Activated gamma-delta T cell treated with anti-CD3 and anti-CD28 coated beads, Interleukin-2, amount 50 U/mL, for 16 hours (primary cell): ENCODE measurements at regions not wholly inside any gene's neighbourhood (a gene's known extent, or its start where the extent isn't known, plus 50 kb on each side); places are given as distances from the start of the nearest gene placed in this dataset.

Source experiments
- DNase-seq: peaks from one replicate; pipeline ENCODE4 v3.0.0-alpha.2; 2020; ENCODE audit warnings: low read depth

DNA sequence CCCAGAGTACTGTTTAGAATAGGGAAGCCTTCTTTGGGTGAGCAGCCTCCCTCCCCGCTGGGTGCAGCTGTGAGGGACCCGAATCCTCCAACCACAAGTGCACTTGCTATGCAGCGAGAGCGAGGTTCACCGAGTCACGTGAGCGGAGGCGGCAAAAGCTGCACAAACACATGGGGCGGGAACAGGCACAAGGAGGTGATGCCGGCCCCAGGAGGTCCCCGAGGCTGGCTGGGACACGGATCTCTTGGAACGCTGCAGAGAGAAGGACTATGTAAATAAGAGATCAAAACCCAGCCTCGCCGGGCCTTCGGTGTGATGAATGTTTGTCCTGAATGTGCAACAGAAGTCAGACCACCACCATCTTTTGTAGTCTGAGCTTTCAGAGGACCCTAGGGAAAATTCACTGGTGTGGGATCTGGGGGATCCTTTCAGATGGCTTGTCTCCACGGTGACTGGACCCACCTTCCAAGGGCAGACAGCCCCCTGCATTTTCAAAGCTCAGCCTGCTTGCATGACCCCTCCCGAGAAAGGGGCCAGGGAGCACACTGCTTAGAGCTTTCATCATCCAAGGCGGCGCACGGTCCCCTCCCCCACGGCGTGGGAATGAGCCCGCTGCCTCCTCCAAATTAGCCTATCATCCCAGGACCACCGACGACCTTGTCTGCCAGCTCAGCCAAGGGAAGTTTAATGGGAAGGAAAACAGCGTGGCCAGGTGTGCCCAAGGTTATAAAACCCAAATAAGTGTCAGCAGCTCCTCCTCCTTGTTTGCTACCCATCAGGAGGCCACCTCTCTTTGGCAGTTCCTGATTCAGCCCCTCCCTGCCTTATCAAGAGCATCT, 327.7 kb downstream of the CXCL12 start:
- no peak for DNase-seq

- DNase-seq: no peak
Measured at GRCh38 chr10:44056206-44056605, 328.7 kb downstream of the CXCL12 start.

DNA sequence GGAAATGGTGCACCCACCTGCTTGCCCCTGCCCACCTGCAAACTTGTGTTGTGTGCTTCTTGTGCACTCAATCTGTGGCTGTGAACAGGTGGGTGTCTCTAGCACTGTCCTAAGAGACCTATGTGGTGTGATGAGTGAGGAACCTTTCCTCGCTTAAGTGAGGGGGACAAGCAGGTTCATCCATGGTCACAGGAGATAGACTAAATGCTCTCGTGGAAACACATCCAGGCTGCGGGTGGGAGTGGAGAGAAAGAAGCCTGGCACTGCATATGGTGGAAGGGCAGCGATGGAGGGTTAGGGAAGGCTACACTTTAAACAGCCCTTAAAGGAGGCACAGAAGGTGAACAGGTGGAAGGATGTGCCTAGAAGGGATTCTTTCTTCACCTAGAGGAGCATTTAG, 330.9 kb downstream of the CXCL12 start:
- DNase-seq: no peak

GRCh38 chr10:44053391-44053790, 331.5 kb downstream of the CXCL12 start:
- DNase-seq: no peak

DNA sequence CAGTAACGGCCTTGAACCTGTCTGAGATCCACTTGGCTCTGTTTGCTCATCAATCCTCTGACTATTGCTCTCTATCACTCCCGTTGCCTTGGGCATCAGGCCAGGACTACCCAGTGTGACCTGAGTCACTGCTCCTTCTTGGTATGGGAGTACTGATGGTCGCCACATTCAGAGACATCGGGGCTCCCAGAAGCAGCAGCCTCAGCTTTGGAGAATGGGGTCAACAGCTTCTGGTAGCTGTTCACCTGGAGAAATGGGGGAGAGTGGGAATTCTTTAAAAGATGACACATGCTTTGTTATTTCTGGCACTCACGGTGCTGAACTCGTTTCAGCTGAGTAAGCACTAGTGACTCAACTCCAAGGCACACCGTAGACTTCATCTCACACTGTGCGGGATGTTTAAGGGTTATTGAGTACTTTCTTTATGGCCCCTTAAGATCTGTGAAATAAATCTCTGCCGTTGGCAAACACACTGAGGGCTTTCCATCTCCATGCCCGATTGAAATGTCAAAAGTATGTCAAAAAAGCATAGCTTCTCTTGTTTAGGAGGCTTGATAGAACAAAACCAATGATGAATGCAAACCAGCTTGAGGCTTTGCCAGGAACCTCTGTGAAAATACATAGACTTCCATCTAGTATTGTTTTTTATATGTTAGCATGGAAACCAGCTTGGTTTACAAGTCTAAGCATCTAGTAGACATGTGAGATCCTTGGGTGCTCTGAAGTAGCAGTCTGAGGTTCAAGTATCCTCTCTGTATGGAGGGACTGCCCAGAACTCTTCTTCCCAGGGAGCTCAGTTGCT, 333.1 kb downstream of the CXCL12 start:
- DNase-seq: no peak

DNA sequence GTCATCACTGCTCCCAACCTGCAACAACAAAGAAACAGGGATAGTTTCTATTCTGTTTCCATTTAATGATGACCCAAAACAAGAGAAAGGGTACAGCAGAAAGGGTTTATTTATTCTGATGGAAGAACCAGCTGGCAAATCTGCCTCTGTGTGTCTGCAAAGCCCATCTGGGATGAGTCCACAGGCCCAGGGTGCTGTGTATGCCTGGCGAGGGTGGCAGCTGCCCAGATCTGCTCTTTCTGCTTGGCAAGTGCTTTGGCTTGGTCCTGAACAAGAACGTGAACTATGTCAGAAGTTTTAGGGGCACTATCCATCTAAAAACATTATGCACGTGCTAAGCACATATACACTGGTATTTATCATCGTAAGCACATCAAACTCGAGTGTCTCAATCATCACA, 333.8 kb downstream of the CXCL12 start:
- DNase-seq: no peak

DNA sequence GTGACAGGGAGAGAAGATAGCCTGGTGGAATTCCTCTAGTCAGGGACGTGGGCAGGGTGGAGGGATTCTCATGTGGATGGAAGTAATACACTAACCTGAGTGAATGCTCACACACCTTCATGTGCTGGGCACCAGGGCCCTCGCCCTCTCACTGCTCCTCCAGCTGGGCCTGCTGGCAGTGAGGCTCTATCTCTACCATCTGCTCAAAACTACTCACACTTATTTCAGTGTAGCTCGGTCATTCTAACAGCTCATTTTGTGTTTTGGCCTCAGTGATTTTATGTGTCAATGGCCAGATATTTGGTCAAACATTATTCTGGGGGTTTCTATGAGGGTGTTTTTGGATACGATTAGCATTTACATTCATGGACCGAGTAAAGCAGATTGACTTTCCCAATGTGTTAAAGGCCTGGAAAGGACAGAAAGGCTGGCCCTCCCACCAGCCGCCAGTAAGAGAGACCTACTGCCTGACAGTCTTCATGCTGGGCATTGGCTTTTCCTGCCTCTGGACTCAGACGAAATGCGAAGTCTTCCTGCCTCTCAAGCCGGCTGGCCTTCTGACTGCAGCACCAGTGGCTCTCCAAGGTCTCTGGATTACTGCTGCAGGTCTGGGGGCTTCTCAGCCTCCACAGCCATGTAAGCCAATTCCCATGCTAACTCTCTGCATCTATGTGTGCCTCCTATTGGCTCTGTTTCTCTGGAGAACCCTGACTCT, 335.4 kb downstream of the CXCL12 start:
- no peak for DNase-seq

DNA sequence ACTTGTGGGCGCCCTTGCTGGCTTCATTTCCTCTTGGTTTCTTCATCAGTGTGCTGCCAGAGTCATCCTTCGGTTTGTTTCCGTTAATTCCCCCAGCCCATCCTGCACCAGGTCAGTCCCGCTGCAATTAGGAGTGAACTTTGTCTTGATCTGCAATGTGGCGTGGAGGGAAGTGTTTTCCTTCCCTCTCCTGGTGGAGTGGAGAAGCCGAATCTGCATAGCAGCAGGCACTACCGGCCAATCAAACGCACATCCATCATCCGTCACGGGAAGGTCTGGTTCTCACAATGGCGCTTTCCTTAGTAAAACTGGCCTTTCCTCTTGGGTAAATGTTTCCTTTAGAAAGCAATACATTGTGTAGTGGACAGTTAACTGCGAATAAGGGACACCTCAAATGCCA, 337.5 kb downstream of the CXCL12 start:
- DNase-seq: no peak

- DNase-seq: no peak
Measured at GRCh38 chr10:44046605-44047004, 338.3 kb downstream of the CXCL12 start.

DNA sequence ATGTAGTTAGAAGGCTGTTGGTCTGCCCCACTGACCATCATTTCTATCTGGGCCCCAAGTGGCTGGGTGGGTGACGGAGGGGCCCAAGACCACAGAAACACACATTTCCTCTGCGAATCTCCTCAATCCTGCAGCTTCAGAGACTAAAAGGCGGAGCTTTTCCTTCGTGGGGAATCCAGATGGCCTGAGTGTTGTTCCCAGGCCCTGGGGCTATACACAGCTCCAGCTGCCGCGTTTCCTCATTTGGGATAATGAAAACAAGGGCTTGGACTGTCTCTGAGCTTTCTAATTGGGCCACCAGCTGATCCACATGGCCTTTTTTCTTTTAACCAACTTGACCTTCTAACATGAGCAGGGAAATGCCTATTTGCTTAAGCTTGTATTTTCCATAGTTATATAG, 339.9 kb downstream of the CXCL12 start:
- no peak for DNase-seq

DNA sequence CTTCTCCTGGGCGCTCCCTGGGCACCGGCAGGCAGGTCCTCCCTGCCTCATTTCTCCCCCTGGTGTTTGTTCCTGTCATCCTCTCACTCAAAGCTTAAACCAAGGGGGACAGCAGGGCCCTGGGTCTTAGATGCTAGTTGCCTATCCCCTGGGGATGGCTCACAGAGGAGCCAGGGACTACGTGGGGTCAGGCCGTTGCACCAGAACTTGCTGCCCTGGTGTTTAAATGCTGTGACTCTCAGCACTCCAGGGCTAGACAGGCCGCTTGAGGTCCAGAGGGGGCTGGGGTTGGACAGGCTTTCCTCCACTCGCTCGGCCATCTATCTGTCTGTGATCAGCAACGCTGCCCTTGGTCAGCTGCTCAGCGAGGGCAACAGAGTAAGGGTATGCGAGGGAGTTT, 340.3 kb downstream of the CXCL12 start:
- no peak for DNase-seq

DNA sequence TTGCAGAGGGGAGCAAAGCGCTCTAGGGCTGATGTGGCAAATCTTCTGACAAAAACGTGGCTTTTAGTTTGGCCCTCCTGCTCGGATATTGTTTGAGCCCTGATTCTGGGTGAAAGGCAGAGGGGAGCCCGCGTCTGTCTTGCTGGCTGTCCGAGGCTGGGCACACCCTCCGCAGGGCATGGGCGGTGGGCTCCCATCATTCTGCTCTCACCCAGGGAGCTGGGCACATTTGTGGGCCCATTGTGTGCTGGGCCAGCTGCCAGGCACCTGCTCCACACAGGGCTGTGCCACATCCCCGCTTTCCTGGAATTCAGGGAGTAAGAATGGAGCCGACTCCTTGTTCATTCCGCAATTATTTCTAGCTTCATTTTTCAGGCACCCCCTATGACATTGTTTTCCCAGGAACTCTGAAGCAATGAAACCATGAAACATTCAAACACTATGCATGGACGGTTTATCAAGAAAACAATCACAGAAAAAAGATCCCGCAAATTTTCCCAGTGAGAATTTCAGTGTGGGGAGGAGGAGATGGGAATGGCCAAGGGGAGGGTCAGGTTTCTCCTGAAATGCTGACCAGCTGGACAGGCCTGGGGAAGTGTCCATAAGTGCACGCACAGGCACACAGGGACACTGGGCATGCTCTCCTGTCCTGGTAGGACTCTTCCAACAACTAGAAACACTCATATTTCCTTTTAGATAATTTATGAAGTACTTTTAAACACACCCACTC, 341.1 kb downstream of the CXCL12 start:
- no peak for DNase-seq

GRCh38 chr10:44042926-44043602, 341.8 kb downstream of the CXCL12 start:
- no peak for DNase-seq

DNA sequence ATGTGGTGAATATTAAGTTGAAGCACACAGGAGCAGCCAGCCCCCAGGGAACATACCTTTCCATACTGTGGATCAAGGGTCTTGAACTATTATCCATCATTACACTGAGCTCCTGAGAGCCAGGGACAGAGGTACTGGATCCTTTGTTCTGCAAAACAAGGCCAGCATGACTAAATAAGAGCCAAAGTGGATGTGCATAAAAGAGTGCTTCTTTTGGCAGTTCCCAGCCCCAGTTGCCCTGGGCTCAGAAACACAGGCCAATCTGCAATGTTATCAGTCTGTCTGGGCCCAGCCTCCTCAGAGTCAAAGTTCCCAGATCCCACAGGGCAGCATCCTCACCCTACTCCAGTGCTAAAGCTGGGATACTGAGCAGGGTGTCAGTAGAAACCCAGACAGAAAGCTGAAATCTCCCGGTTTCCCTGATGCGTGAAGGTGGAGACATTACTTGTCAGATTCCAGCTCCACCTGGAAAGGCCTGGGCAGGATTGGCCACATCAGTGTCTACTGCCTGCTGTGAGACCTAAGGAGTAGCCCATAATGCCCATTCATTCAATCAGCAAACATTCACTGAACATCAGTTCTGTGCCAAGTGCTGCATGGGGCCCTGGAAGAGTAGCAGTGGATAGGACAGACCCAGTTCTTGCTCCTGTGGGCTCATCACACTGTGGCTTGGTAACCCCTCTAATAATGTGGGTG, 342.7 kb downstream of the CXCL12 start:
- DNase-seq: no peak

GRCh38 chr10:44039599-44039998, 345.3 kb downstream of the CXCL12 start:
- DNase-seq: no peak

GRCh38 chr10:44036425-44036824, 348.5 kb downstream of the CXCL12 start:
- no peak for DNase-seq

DNA sequence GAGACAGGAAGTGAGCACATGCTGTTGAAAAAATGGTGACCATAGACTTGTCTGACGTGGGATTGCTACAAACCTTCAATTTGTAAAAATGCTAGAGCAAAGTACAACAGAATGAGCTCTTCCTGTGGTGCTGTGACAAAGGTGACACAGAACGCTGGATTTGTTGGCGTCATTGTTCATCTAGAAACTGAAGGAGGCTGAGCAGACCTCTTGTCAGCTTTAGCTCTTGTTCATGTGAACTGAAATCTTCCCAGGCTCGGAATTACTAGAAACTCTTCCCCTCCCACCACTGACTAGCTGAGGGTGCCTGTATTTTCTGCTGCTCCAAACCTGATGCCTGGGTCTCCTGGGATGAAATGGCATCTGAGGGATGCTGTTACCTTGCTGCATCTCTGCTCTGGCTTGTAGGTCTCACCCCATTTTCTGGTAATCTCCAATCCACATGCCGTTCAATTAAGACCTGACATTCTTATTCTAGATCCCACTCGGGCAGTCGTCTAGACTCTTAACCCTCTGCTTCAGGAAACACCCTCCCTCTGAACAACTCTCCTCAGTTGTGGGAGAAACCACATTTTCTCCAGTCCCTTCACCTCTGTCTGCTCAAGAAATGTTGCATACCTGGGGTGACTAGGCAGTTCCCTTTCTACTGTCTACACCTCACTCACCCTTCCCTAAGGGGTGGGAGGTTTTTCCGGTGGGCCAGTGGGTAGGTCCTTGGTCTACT, 349.3 kb downstream of the CXCL12 start:
- no peak for DNase-seq

DNA sequence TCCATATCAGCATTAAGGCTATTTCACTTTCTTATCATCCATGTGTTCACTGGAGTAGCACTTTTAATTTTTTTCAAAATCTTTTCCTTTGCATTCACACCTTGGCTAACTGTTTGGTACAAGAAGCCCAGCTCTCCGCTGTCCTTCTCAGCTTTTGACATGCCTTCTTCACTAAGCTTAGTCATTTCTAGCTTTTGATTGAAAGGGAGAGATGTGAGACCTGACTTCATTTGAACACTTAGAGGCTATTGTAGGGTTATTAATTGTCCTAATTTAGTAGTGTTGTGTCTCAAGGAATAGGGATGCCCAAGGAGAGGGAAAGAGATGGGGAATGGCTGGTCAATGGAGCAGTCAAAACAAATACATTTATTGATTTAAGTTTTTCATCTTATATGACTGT, 350.0 kb downstream of the CXCL12 start:
- no peak for DNase-seq

DNA sequence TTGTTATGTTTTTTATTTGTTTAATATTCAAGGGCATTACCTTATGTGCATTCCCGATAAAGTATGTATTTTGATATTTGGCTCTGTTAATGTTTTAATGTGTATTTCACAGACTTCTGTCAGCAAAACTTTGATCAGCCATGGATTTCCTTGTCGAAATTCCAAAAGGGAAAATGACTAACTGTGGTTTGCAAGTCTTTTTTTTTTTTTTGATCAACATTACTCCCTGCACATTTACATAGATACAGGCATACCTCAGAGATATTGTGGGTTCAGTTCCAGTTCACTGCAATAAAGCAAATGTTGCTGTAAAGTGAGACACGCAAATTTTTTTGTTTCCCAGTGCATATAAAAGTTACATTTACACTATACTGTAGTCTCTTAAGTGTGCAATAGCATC, 351.9 kb downstream of the CXCL12 start:
- DNase-seq: no peak

- DNase-seq: no peak
Measured at GRCh38 chr10:44032216-44032615, 352.7 kb downstream of the CXCL12 start.
